Uterus (tissue), 2 donors: ENCODE measurements at regions not wholly inside any gene's neighbourhood (a gene's known extent, or its start where the extent isn't known, plus 50 kb on each side); places are given as distances from the start of the nearest gene placed in this dataset.

Source experiments
- CTCF ChIP-seq, 4 experiments: fragments of 200-600 bp in 2 of 4; fragments of 450-650 bp in 2 of 4; sonication (generic) in 2 of 4; IDR thresholded peaks; one replicate each; pipeline ENCODE4 v1.5.1; 2016 to 2019; ENCODE audit warnings: antibody characterized with exemption in 4 of 4, mild to moderate bottlenecking in 2 of 4, moderate library complexity in 1 of 4
- POLR2A ChIP-seq, 2 donors: fragments of 450-650 bp; IDR thresholded peaks; one replicate each; pipeline ENCODE4 v1.6.1; 2016; ENCODE audit warnings: antibody characterized with exemption in 2 of 2, mild to moderate bottlenecking in 1 of 2, moderate library complexity in 1 of 2

GRCh38 chr4:32775049-32775448 lies 2054.9 kb downstream of the PCDH7 start:
- no peak for TF ChIP-seq CTCF (IDR thresholded peaks at IDR 0.05)
- no peak for TF ChIP-seq POLR2A (IDR thresholded peaks at IDR 0.05)
